ENCODE measurements at regions not wholly inside any gene's neighbourhood (a gene's known extent, or its start where the extent isn't known, plus 50 kb on each side); places are given as distances from the start of the nearest gene placed in this dataset.

DNA sequence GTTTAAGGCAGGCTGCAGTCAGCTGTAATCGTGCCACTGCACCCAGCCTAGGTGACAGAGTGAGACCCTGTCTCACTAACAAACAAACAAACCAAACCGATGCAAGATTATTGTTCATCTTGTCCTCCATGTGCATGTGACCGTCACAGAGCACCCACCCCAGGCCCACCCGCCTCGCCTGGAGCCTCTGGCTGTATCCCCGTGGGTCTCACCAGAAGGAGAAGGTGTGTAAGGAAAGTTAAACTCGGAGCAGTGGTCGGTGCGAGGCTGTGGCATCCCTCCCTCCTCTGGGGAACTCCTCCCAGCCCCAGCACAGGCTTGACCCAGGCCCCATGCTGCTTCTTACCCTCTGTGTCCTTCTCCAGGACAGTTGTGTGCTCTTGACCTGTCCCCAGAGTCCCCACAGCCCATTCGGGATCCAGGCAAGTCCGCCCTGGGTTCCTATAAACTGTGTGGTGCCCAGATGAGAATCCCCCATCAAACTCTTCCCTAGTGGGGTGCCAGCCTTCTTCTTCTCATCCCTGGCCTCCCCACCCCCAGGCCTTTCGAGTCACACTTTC lies 318.4 kb downstream of the AJAP1 start:
- TF ChIP-seq, protein P1, sequence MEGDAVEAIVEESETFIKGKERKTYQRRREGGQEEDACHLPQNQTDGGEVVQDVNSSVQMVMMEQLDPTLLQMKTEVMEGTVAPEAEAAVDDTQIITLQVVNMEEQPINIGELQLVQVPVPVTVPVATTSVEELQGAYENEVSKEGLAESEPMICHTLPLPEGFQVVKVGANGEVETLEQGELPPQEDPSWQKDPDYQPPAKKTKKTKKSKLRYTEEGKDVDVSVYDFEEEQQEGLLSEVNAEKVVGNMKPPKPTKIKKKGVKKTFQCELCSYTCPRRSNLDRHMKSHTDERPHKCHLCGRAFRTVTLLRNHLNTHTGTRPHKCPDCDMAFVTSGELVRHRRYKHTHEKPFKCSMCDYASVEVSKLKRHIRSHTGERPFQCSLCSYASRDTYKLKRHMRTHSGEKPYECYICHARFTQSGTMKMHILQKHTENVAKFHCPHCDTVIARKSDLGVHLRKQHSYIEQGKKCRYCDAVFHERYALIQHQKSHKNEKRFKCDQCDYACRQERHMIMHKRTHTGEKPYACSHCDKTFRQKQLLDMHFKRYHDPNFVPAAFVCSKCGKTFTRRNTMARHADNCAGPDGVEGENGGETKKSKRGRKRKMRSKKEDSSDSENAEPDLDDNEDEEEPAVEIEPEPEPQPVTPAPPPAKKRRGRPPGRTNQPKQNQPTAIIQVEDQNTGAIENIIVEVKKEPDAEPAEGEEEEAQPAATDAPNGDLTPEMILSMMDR (IDR thresholded peaks at IDR 0.05; ENCODE audit: borderline replicate concordance): no peak
- Histone ChIP-seq H3K9me3 (replicated peaks) (no peaks in the 10 kb centered on the region), H3K4me3 (no peak overlapping the region), H3K27me3 (ENCODE audit: low read depth) (peaks cover 56% of the 10 kb centered on the region), H3K36me3 (no peaks in the 10 kb centered on the region), H3K4me1 (no peaks in the 10 kb centered on the region), H3K27ac (replicated peaks) (no peak overlapping the region)
- no peak for DNase-seq
- intact Hi-C loops (cut with micrococcal nuclease): no loop called here

DNA sequence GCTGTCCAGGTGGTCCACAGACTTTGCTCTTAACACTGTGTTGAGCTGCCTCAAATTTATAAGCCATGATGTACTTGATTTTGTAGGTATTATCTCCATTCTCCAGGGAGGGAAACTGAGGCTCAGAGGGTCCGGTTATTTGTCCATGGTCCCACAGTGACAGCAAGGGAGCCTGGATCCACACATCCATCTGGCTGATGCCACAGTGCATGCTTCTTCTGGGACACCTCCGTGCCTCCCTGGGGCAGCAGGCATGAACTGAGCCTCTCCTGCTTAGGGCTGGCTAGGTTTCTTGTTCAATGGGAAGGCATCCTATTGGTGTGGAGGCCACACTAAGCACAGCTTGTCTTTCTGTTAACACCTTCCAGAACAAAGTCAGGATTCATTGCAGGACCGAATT lies 317.3 kb downstream of the AJAP1 start:
- TF ChIP-seq, protein P1 (IDR thresholded peaks at IDR 0.05; ENCODE audit: borderline replicate concordance): no peak
- no peak overlapping the region for H3K4me3 ChIP-seq
- no peaks in the 10 kb centered on the region for H3K9me3 ChIP-seq (replicated peaks)
- H3K4me1 ChIP-seq: no peaks in the 10 kb centered on the region
- no peak overlapping the region for H3K27ac ChIP-seq (replicated peaks)
- H3K36me3 ChIP-seq: no peaks in the 10 kb centered on the region
- peaks cover 55% of the 10 kb centered on the region for H3K27me3 ChIP-seq (ENCODE audit: low read depth)
- DNase-seq: no peak
- intact Hi-C loops (cut with micrococcal nuclease): no loop called here

GRCh38 chr1:4970532-4970931 lies 316.1 kb downstream of the AJAP1 start:
- TF ChIP-seq, protein P1 (IDR thresholded peaks at IDR 0.05; ENCODE audit: borderline replicate concordance): no peak
- Histone ChIP-seq H3K27me3 (ENCODE audit: low read depth) (peaks cover 54% of the 10 kb centered on the region), H3K27ac (replicated peaks) (no peak overlapping the region), H3K4me3 (no peak overlapping the region), H3K4me1 (no peaks in the 10 kb centered on the region), H3K36me3 (no peaks in the 10 kb centered on the region), H3K9me3 (replicated peaks) (no peaks in the 10 kb centered on the region)
- intact Hi-C loops (cut with micrococcal nuclease): no loop called here
- DNase-seq: no peak

DNA sequence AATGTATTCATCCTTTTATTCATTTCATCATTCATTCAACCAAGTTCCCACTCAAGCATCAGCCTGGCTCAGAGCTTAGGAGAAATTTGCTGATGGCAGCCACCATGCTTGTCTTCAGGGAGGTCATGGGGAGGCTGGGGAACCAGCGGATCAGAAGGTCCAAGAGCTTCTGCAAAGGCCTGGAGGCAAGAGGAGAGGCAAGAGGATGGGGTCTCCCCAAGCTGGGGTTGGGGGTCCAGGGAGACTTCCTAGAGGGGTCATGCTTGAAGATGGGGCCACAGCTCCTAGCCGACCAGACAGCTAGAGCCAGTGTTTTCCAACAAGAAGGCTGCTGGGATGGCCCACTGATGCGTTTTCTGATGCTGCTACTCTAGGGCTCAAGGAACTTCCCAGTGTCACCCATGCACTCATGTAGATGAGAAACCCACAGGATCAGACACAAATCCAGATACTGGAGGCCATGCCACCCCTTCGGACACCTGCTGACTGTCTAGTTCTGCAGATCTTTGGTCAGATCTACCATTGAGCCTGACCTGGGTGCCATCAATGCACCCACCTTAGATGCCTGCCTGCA lies 315.2 kb downstream of the AJAP1 start:
- TF ChIP-seq, protein P1 (IDR thresholded peaks at IDR 0.05; ENCODE audit: borderline replicate concordance): no peak
- no peak for DNase-seq
- H3K4me3 ChIP-seq: no peak overlapping the region
- no peaks in the 10 kb centered on the region for H3K36me3 ChIP-seq
- no peaks in the 10 kb centered on the region for H3K9me3 ChIP-seq (replicated peaks)
- H3K4me1 ChIP-seq: no peaks in the 10 kb centered on the region
- intact Hi-C loops (cut with micrococcal nuclease): no loop called here
- no peak overlapping the region for H3K27ac ChIP-seq (replicated peaks)
- peaks cover 56% of the 10 kb centered on the region for H3K27me3 ChIP-seq (ENCODE audit: low read depth)

GRCh38 chr1:4965346-4966075 lies 311.1 kb downstream of the AJAP1 start:
- H3K36me3 ChIP-seq: no peaks in the 10 kb centered on the region
- TF ChIP-seq, protein P1 (IDR thresholded peaks at IDR 0.05; ENCODE audit: borderline replicate concordance): no peak
- no peaks in the 10 kb centered on the region for H3K4me1 ChIP-seq
- H3K27ac ChIP-seq (replicated peaks): no peak overlapping the region
- DNase-seq: no peak
- intact Hi-C loops (cut with micrococcal nuclease): no loop called here
- H3K27me3 ChIP-seq (ENCODE audit: low read depth): peaks cover 80% of the 10 kb centered on the region
- H3K9me3 ChIP-seq (replicated peaks): no peaks in the 10 kb centered on the region
- no peak overlapping the region for H3K4me3 ChIP-seq
